Fibroblast of upper back skin (primary cell): ENCODE measurements at regions not wholly inside any gene's neighbourhood (a gene's known extent, or its start where the extent isn't known, plus 50 kb on each side); places are given as distances from the start of the nearest gene placed in this dataset.
A peak's percentile ranks its signal among the peaks of the same experiment; 100 is the strongest.

Experiments used
- DNase-seq: peaks from one replicate; pipeline ENCODE4 v3.0.0-alpha.2; 2013

DNA sequence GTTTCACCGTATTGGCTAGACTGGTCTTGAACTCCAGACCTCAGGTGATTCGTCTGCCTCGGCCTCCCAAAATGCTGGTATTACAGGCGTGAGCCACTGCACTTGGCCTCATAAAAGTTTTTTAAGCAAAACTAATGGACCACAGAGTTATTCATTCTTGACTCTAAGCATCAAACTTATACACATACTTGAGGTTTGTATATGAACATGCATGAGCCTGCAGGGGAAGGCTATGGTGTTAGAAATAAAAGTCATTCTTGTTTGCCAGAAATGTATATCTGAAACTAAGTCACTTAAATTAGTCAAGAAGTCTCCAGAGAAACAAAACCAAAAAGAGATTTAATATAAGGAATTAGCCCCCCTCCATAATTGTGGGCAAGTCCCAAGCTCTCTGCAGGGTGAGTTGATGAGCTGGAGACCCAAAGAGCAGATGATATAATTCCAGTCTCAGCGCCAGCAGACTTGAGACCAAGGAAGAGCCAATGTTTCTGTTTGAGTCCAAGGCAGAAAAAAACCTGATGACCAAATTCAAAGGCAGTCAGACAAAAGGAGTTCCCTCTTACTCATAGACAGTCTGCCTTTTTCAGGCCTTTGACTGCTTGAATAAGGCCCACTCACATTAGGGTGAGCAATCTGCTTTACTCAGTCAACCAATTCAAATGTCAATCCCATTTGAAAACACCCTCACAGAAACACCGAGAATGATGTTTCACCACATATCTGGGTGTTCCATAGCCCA lies 69.0 kb upstream of the DSG1 start:
- DNase-seq: peak; percentile 18

DNA sequence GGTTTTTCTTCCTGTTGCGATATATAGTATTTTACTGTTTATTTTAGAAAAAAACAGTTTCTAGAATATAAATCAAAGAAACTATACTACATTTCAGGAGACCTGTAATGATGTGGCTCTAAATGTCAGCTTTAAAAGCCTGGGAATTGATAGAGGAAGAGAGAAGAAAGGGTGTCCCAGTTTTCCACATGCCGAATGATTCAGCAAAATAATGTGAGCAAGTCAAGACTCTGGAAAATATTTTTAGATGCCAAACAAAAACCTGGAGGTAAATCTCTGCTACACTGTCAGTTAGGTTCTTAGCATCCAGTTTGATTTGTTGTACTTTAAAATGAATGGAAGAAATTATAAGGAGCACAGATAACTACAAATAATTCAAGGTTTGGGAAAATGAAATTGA lies 67.1 kb upstream of the DSG1 start:
- DNase-seq: no peak

DNA sequence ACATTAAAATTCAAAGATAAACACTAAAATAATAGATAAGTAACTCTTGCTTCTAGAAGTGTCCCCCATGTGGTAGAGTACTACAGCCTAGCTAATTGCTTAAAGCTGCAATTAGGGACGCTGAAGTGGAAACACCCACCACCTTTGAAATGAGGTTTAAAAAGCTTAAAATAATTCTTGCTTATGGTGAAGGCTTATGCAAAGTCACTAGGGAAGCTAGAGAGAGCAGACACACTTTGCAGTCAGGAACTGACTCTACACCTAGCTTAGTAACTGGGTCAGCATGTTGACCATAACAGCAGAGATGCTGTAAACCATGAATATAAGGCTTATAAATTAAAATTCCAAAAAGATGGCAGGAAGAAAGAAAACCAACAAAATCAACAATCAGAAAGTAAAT lies 65.4 kb upstream of the DSG1 start:
- DNase-seq: no peak

DNA sequence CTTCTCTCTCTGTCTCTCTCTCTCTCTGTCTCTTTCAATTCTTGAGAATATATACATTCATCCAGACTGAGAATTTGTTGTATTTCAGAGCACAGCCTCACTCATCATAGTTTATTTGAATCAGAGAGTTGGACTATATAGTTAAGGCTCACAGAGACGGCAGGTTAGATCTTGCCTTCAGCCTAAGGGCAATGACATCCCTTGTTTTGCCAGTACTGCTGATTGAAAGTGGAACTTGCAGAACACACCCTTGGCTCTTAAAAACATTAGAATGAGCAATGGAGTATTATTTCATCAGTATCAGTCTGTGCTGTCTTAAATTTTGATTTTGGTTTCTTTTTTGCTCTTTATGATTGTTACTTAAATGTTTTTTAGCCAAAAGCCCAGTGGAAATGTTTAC lies 62.0 kb upstream of the DSG1 start:
- DNase-seq: no peak

DNA sequence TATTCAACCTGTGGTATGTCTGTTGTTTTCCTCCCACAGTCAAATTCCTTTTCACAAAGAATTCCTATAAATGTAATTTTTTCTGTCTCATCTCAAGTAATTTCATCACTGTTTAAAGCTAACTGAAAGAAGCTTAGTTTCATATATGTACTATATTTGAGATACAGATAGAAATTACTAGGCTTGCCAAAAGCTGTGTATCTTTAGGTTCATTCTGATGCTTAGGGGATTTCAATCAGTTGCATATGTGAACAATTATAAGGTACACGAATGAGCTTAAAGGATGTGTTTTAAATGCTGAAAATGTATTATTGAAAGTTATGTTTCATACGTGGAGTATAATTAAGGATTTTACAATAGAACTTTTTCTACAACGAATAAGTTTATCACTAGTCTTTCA lies 59.2 kb upstream of the DSG1 start:
- DNase-seq: no peak

DNA sequence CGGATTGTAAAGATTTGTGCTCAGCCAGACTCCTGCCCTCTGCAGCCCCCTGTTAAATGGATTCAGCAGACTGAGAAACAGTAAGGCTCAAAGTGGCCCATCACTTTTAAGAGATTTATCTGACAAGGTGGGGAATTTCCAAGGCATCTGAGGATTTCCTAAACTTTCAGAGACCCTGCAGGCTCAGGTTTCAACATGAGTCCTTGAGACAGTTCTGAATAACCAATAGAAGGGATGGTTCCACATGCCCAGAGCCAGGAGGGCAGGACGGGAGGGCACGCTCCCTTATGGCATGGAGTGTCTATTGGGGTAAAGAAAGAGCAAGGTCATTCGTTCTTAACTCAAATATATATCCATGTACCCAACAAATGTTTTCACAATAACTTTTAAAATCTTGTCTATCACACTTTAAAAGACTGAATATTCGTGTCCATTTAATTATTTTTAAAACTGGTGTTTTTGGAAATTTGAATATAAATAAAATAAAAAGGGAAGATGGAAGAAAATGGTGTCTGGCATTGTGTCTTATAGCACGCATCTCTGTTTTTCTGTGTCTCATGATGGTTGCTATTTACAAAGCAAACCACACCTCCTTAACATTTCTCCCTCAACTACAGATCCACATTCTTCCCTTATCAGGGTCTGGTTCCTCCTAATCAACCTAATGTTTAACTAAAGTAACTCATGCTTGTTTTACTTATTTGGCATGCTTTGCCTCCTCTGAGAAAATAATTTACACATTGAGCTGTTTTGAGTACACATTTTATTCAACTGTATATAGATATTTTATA lies 56.0 kb upstream of the DSG1 start:
- no peak for DNase-seq

DNA sequence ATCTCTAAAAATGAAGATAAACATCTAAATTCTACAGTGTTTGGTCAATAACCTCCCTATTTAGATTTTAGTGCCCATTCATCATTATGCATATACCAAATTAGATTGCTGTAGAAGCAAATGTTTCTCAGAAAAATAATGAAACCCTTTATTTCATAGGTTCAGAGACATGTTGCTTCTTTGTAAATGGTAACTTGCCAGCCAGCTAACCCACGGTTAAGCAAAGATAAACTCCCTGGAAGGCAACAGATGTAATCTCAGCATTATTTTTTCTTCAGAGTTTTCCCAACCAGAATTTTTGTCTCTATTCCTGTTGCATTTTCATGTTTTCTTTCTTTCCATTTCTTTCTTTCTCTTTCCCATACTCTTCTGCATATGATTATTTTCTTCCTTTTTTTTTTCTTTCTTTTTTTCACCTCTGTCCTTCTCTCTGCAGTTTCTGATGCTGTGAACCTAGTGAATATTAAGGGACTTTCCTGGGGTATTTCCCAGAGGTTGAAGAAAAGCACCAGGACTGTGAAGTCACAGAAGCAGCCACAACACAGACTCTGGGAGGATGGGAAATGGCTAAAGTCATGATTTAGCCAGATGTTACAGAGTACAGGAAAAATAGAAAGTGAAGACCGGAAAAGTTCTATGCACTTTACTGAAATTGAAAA lies 50.0 kb upstream of the DSG1 start:
- DNase-seq: no peak
